22Rv1 (cell line): ENCODE measurements at regions not wholly inside any gene's neighbourhood (a gene's known extent, or its start where the extent isn't known, plus 50 kb on each side); places are given as distances from the start of the nearest gene placed in this dataset.

ENCODE experiments used
- H3K27ac ChIP-seq: fragments of 450-650 bp; 2 replicates; pipeline ENCODE4 v1.5.1; 2017
- ZFX ChIP-seq: fragments of 450-650 bp; IDR thresholded peaks from 2 replicates; pipeline ENCODE4 v1.6.1; 2017; ENCODE audit warnings: antibody characterized with exemption, borderline replicate concordance
- TF ChIP-seq, protein P1 (sequence below): fragments of 450-650 bp; IDR thresholded peaks from 2 replicates; pipeline ENCODE4 v1.5.1; 2017; ENCODE audit warnings: mild to moderate bottlenecking

GRCh38 chr12:66851134-66851533 lies 172.3 kb upstream of the GRIP1 start:
- no peak for TF ChIP-seq ZFX
- TF ChIP-seq, protein P1, sequence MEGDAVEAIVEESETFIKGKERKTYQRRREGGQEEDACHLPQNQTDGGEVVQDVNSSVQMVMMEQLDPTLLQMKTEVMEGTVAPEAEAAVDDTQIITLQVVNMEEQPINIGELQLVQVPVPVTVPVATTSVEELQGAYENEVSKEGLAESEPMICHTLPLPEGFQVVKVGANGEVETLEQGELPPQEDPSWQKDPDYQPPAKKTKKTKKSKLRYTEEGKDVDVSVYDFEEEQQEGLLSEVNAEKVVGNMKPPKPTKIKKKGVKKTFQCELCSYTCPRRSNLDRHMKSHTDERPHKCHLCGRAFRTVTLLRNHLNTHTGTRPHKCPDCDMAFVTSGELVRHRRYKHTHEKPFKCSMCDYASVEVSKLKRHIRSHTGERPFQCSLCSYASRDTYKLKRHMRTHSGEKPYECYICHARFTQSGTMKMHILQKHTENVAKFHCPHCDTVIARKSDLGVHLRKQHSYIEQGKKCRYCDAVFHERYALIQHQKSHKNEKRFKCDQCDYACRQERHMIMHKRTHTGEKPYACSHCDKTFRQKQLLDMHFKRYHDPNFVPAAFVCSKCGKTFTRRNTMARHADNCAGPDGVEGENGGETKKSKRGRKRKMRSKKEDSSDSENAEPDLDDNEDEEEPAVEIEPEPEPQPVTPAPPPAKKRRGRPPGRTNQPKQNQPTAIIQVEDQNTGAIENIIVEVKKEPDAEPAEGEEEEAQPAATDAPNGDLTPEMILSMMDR, result no peak
- H3K27ac ChIP-seq, result no peak overlapping the region

DNA sequence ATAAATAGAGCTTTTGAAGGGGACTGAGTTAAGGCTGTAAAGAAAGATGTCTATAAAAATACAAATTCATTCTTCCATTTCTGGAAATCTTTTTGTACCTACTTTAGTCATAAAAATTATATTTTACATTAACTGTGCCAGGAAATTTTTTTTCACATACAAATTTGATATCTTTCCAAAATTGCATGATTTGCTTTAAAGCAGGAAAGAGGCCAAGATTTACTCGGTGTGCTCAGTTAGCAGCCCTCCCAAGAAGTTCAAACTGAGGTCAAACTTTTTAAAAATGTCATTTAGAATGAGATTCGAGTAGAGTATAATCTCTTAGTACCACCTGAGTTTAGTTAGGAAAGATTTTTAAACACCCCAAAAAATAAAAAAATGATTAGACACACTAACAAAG lies 173.2 kb upstream of the GRIP1 start:
- no peak overlapping the region for H3K27ac ChIP-seq
- no peak for TF ChIP-seq ZFX
- TF ChIP-seq, protein P1, result no peak

GRCh38 chr12:66852765-66853164 lies 173.9 kb upstream of the GRIP1 start:
- H3K27ac ChIP-seq, result no peak overlapping the region
- no peak for TF ChIP-seq ZFX
- TF ChIP-seq, protein P1, result no peak

GRCh38 chr12:66859751-66860440 lies 181.0 kb upstream of the GRIP1 start:
- no peak overlapping the region for H3K27ac ChIP-seq
- TF ChIP-seq, protein P1, result no peak
- no peak for TF ChIP-seq ZFX

- H3K27ac ChIP-seq, result no peak overlapping the region
- TF ChIP-seq, protein P1, result peak; percentile 99
- no peak for TF ChIP-seq ZFX
Measured at GRCh38 chr12:66860752-66861750, 182.2 kb upstream of the GRIP1 start.

DNA sequence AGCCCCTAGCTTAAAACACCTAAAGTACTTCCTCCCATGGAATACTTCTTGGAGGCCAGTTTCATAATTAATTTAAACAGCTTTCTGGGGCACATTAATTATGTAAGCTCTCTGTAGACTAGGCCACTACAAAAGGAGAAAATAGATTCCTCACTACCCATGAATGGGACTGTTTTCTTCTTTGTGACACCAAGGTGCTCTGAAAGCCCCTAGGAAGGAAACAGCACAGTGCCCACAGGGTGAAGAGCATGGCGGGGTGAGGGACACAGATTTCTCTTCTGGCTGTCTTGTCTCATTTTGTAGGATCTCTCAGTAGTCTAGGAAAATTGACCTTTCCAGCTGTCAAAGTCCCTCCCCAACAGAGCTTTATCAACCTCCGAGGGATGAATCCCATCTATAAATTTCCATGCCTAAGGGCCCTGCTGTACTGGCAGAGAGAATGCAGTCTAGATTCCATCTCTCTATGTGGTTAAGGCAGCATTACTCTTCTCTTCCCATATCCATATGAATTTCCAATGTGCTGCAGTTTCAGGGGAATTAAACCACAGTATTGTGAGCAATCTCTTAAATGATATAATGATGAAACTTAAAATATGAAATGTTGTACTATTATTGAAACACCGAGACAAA lies 183.6 kb upstream of the GRIP1 start:
- H3K27ac ChIP-seq, result no peak overlapping the region

More for the DNA sequence above, 183.6 kb upstream of the GRIP1 start:
- no peak for TF ChIP-seq ZFX
- TF ChIP-seq, protein P1, result no peak
